Lower lobe of right lung (tissue), 2 donors: ENCODE measurements at regions not wholly inside any gene's neighbourhood (a gene's known extent, or its start where the extent isn't known, plus 50 kb on each side); places are given as distances from the start of the nearest gene placed in this dataset.
"Not testable (repeated sequence)": the region's sequence is repeated elsewhere in the genome, so short reads cannot be mapped to it uniquely, and the experiment has no call there.

ENCODE experiments used
- ATAC-seq, 2 donors: fragments of 200-7000 bp; cut with Tn5 transposase; one replicate each; pipeline ENCODE4 v1.9.1; 2020 to 2022; ENCODE audit warnings: mild to moderate bottlenecking in 2 of 2, moderate library complexity in 2 of 2
- DNase-seq: peaks from one replicate; pipeline ENCODE4 v3.0.0-alpha.2; 2020
- H3K27ac ChIP-seq: fragments of 200-600 bp; one replicate; pipeline ENCODE4 v1.8.0; 2022
- H3K27me3 ChIP-seq: fragments of 200-600 bp; one replicate; pipeline ENCODE4 v1.8.0; 2022; ENCODE audit warnings: low read depth
- H3K36me3 ChIP-seq: fragments of 200-600 bp; one replicate; pipeline ENCODE4 v1.8.0; 2022; ENCODE audit warnings: mild to moderate bottlenecking
- H3K4me1 ChIP-seq: fragments of 200-600 bp; one replicate; pipeline ENCODE4 v1.8.0; 2022
- H3K4me3 ChIP-seq: fragments of 200-600 bp; one replicate; pipeline ENCODE4 v1.8.0; 2022; ENCODE audit warnings: mild to moderate bottlenecking
- H3K9me3 ChIP-seq: fragments of 200-600 bp; one replicate; pipeline ENCODE4 v1.8.0; 2022
- CTCF ChIP-seq: fragments of 200-600 bp; IDR thresholded peaks from one replicate; pipeline ENCODE4 v1.8.0; 2022; ENCODE audit warnings: antibody characterized with exemption, mild to moderate bottlenecking
- intact Hi-C: fragments of 100-400 bp; cut with DNase I; formaldehyde crosslinking; loops from one replicate; pipeline ENCODE4 v1.11.0; 2022
- donor health status: DM: no; HTN: yes; CAD: no; lungs with severe emphysema.

- no peaks in the 10 kb centered on the region for H3K27me3 ChIP-seq
- H3K9me3 ChIP-seq, result no peaks in the 10 kb centered on the region
- H3K36me3 ChIP-seq, result no peaks in the 10 kb centered on the region
- no peak overlapping the region for H3K4me3 ChIP-seq
- intact Hi-C loops, result no loop called here
- no peaks in the 10 kb centered on the region for H3K4me1 ChIP-seq
- H3K27ac ChIP-seq, result no peak overlapping the region
- no peak for TF ChIP-seq CTCF
- ATAC-seq (no peak), DNase-seq (no peak)
Observed at GRCh38 chr6:5878792-5879191, 127.9 kb downstream of the NRN1 start.

- Histone ChIP-seq H3K27me3 (no peaks in the 10 kb centered on the region), H3K36me3 (no peaks in the 10 kb centered on the region), H3K4me1 (no peaks in the 10 kb centered on the region), H3K27ac (no peak overlapping the region), H3K9me3 (peaks cover 5% of the 10 kb centered on the region), H3K4me3 (no peak overlapping the region)
- intact Hi-C loops, result no loop called here
- ATAC-seq (no peak), DNase-seq (no peak)
- no peak for TF ChIP-seq CTCF
Observed at GRCh38 chr6:5876076-5876475, 130.6 kb downstream of the NRN1 start.

GRCh38 chr6:5873976-5874375, 132.7 kb downstream of the NRN1 start:
- intact Hi-C loops, ATAC-seq, H3K36me3 ChIP-seq, H3K27me3 ChIP-seq, DNase-seq, H3K4me1 ChIP-seq, H3K4me3 ChIP-seq, H3K9me3 ChIP-seq, H3K27ac ChIP-seq: not testable (repeated sequence)

- H3K27me3 ChIP-seq, result no peaks in the 10 kb centered on the region
- TF ChIP-seq CTCF, result no peak
- no peak overlapping the region for H3K27ac ChIP-seq
- ATAC-seq (no peak), DNase-seq (no peak)
- H3K4me1 ChIP-seq, result no peaks in the 10 kb centered on the region
- H3K4me3 ChIP-seq, result no peak overlapping the region
- H3K9me3 ChIP-seq, result peaks cover 9% of the 10 kb centered on the region
- intact Hi-C loops, result no loop called here
- H3K36me3 ChIP-seq, result no peaks in the 10 kb centered on the region
Observed at GRCh38 chr6:5871296-5871695, 135.4 kb downstream of the NRN1 start.

- H3K4me3 ChIP-seq, result no peak overlapping the region
- H3K9me3 ChIP-seq, result peaks cover 9% of the 10 kb centered on the region
- no peaks in the 10 kb centered on the region for H3K4me1 ChIP-seq
- no peaks in the 10 kb centered on the region for H3K27me3 ChIP-seq
- intact Hi-C loops, result no loop called here
- H3K27ac ChIP-seq, result no peak overlapping the region
- DNase-seq (no peak), ATAC-seq (no peak)
- no peak for TF ChIP-seq CTCF
- H3K36me3 ChIP-seq, result no peaks in the 10 kb centered on the region
Observed at GRCh38 chr6:5869676-5870075, 137.0 kb downstream of the NRN1 start.

GRCh38 chr6:5869261-5869660, 137.5 kb downstream of the NRN1 start:
- Histone ChIP-seq H3K27ac (no peak overlapping the region), H3K27me3 (no peaks in the 10 kb centered on the region), H3K4me3 (no peak overlapping the region), H3K4me1 (no peaks in the 10 kb centered on the region), H3K9me3 (peaks cover 9% of the 10 kb centered on the region), H3K36me3 (no peaks in the 10 kb centered on the region)
- ATAC-seq, result no peak
- no peak for DNase-seq
- intact Hi-C loops, result no loop called here
- no peak for TF ChIP-seq CTCF
